ENCODE measurements at regions not wholly inside any gene's neighbourhood (a gene's known extent, or its start where the extent isn't known, plus 50 kb on each side); places are given as distances from the start of the nearest gene placed in this dataset.
"Not testable (repeated sequence)": the region's sequence is repeated elsewhere in the genome, so short reads cannot be mapped to it uniquely, and the experiment has no call there.

DNA sequence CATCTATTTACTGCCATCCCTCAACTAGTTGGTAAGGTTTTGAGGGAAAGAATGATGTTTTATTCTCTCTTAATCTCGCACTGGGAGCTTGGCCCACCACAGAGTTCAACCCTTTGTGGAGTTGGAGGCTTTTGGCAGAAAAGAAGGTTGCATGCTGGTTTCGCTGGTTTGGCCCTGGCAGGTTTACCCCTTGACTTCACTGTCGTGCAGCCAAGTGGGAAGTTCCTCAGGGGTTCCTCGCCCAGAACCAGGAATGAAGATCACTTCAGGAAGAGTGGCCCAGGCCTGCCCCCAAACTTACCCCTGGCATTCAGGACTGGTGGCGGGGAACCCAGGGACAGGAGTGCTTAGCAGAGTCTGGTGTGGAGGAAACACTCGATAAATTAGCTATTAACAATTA lies 103.1 kb upstream of the LYZL2 start:
- no peak for DNase-seq (ENCODE audit: low spot score)

DNA sequence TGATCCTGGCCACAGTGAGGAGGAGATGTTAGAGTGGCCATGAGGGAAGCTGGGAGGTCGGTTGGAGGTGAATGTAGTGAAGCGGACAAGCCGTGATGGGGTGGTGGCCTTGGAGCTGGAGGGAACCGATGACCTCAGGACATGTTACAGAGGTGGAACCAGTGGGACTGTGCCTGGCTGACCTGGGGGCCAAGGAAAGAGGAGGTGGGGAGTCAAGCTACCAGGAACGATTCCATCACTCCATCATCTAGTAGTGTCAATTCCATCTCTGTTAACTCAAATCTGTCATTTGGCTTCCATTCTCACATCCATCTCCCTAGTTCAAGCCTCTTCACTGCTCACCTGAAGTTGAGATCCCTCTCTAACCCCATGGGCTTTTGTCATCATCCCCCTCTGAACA lies 102.4 kb upstream of the LYZL2 start:
- no peak for DNase-seq (ENCODE audit: low spot score)

DNA sequence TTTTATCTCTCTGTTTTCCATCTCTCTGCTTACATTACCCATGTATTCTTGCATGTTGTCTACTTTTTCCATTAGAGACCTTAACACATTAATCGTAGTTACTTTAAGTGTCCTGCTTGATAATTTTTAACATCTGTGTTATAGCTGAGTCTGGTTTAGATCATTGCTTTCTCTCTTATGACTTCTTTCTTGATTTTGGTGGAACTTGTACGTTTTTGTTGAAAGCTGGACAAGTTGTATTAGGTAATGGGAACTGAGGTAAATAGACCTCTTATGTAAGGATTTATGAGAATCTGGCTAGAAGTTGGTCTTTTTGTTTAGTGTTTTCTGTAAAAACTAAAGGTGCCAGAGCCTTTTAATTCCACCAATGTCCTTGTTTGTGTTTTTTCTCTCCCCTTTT lies 100.8 kb upstream of the LYZL2 start:
- no peak for DNase-seq (ENCODE audit: low spot score)

GRCh38 chr10:30728766-30729165 lies 99.2 kb upstream of the LYZL2 start:
- DNase-seq (ENCODE audit: low spot score): no peak

DNA sequence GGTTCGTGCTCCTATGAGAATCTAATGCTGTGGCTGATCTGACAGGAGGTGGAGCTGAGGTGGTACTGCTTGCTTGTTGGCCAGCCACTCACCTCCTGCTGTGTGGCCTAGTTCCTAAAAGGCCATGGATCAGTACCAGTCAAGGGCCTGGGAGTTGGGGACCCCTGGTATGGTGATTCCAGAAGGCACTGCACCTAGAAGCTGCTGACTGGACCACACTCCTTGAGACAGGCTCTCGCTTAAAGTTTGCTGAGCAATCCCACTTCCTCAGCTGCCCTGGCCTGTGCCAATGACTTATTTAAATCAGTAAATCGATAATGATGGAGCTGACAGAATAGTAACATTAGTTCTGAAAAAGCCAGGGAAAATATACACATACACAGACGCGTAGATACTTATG lies 98.6 kb upstream of the LYZL2 start:
- DNase-seq (ENCODE audit: low spot score): no peak

GRCh38 chr10:30727524-30727923 lies 98.0 kb upstream of the LYZL2 start:
- DNase-seq (ENCODE audit: low spot score): no peak

GRCh38 chr10:30726783-30727414 lies 97.3 kb upstream of the LYZL2 start:
- peak; percentile 87 for DNase-seq (ENCODE audit: low spot score)

DNA sequence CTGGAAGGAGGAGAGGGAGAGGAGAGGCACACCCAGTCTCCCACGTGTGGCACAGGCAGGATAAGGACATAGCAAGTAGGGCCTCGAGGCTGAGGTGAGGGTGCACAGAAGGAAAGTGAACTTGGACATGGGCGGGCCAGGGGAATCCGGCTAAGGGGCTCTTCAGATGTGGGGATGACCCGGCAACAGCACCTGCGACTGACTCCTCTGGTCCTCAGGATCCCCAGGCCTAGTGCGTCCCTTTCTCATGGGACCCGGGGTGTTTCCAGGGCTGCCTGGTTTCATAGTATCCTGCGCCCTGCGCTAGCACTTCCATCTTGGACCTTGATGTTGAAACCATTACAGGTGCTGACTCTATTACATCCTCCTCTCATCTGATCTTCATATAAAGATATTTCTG lies 96.1 kb upstream of the LYZL2 start:
- no peak for DNase-seq (ENCODE audit: low spot score)

DNA sequence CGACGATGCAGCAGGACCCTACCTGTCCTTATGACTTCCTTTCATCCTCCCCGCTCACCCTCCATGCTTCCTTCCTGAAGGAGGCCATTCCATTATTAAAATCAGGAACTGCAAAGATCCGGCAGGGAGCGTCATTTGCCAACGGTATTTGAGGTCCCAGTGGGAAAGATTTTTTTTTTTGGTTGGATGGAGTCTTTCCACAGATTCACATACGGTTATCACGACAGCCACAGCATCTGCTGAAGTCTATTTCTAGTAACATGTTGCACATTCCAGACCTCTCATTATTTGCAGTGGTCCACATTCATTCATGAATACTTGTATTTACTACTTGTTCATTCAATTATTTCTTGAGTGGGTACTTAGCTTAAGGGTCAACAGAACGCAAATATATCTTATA lies 94.7 kb upstream of the LYZL2 start:
- no peak for DNase-seq (ENCODE audit: low spot score)

DNA sequence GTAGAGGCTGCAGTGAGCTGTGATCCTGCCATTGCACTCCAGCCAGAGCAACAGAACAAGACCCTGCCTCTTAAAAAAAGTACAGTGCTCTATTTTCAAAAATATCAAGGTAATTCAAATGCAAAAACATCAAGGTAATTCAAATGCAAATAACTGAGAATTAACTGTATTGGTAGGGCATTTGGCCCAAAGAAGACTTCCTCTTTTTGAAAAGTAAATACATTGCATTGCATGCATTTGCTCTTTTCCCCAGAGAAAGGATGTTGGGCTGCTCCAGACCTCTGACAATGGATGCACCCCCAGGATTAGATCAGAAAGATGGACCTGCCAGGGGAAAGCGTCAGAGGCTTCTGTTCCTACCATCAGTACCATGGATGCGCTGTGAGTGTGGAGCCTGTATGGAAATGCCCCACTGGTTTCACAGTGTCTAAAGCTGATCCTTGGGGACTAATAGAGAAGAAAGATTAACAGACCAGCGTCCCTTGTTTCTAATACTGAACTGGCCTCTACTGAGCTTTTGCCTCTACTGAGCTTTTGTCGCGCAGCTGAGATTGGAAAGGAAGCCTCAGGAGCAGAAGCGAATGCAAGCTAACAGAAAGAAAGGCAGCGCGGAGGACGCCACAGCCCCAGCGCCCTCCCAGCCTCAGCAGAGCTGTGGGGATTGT lies 93.5 kb upstream of the LYZL2 start:
- no peak for DNase-seq (ENCODE audit: low spot score)

DNA sequence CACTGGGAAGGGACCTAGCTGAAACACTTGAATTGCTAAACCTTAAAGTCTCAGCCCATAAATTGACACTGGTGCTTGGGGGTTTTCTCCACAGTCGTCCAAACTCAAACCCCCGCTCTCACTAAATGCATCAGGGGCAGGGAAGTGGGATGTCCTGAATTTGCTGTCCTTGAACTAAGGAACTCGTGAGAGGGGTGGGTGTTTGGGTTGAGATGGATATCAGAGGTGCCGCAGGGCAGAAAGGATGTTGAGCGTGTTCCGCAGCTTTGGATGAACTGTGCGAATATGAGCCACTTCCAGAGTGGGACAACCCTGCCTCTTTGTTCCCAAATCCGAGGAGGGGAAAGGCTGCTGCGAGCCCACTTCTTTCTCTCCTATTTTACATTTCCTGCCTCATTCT lies 90.3 kb upstream of the LYZL2 start:
- no peak for DNase-seq (ENCODE audit: low spot score)

GRCh38 chr10:30709700-30710358 lies 80.3 kb upstream of the LYZL2 start:
- no peak for DNase-seq (ENCODE audit: low spot score)

GRCh38 chr10:30709229-30709628 lies 79.7 kb upstream of the LYZL2 start:
- no peak for DNase-seq (ENCODE audit: low spot score)

DNA sequence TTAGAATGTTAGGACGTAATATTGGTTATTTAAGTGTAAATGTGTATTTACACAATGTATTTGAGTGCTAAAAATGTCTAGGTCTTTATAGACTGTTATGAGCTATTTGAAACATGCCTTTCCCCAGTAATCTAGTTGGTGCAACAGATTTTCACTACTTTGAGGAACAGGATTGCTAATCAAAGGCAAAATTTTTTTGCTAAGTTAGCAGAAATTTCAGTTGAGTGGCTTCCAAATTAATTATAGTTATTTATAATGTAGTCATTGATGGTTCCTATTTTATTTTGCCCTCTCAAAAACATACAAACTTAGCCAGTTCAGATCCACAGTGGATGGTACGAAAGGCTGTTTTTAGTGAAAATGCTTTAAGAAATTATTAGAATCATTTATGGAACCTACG lies 78.7 kb upstream of the LYZL2 start:
- no peak for DNase-seq (ENCODE audit: low spot score)

DNA sequence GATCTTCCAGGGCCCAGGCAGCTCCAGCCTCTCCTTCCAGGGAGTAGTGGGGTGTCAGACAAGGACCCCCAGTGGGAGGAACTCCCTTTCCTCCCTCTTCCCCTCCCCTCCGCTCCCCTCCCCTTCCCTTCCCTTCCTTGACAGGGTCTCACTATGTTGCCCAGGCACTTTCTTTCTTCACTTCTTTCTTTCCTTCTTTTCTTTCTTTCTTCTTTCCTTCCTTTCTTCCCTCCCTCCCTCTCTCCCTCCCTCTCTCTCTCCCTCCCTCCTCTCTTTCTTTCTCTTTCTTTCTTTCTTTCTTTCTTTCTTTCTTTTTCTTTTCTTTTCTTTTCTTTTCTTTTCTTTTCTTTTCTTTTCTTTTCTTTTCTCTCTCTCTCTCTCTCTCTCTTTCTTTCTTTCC lies 76.6 kb upstream of the LYZL2 start:
- DNase-seq (ENCODE audit: low spot score): not testable (repeated sequence)

DNA sequence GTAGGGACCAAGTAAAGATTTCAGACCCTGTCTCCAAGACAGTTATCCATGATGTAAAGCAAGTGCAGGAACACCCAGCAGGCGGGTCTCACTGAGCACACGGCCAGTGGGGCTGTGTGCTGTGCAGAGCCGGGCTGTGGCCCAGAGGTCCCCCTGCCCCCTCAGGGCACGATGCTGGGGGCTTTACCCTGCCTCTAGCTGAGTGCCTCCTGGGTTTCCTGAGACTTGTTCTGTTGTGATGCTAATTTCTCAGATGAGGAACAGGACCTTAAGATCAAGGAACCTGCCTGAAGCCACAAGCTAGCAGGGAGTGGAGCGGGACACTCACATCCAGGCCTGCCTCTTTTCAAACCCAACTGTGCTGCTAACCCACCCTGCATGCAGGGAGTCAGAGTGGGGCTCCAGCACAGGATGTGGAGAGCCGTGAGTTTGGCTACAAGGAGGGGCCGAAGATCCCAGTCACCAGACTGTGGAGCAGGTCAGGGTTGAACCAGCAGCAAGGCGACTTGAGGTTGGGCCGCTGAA lies 76.1 kb upstream of the LYZL2 start:
- no peak for DNase-seq (ENCODE audit: low spot score)

GRCh38 chr10:30705101-30705624 lies 75.6 kb upstream of the LYZL2 start:
- DNase-seq (ENCODE audit: low spot score): peak; percentile 68

DNA sequence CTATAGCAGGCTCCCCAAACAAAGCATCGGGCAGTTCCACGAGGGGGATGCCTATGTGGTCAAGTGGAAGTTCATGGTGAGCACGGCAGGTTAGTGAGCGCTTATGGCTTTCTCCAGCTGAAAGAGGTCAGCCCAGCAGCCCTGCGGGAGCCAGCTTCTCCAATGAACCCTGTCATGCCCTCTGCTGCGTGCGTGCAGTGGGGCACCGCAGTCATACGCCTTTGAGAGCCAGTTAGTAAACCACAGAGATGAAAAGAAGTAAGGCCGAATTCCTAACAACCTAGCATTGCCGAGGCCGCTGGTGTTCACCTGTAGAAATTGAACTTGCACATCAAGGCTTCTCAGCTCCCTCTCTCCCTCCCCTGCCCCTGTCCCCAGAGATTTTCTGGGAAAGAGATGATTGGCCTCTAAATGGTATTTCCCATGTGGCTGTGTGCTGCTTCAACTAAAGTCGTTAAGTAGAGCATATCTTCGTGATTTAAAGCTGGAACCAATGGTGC lies 75.1 kb upstream of the LYZL2 start:
- not testable (repeated sequence) for DNase-seq (ENCODE audit: low spot score)

GRCh38 chr10:30704026-30704600 lies 74.6 kb upstream of the LYZL2 start:
- no peak for DNase-seq (ENCODE audit: low spot score)

- DNase-seq (ENCODE audit: low spot score): not testable (repeated sequence)
Measured at GRCh38 chr10:30703446-30703845, 73.9 kb upstream of the LYZL2 start.

GRCh38 chr10:30702860-30703259 lies 73.3 kb upstream of the LYZL2 start:
- DNase-seq (ENCODE audit: low spot score): no peak

DNA sequence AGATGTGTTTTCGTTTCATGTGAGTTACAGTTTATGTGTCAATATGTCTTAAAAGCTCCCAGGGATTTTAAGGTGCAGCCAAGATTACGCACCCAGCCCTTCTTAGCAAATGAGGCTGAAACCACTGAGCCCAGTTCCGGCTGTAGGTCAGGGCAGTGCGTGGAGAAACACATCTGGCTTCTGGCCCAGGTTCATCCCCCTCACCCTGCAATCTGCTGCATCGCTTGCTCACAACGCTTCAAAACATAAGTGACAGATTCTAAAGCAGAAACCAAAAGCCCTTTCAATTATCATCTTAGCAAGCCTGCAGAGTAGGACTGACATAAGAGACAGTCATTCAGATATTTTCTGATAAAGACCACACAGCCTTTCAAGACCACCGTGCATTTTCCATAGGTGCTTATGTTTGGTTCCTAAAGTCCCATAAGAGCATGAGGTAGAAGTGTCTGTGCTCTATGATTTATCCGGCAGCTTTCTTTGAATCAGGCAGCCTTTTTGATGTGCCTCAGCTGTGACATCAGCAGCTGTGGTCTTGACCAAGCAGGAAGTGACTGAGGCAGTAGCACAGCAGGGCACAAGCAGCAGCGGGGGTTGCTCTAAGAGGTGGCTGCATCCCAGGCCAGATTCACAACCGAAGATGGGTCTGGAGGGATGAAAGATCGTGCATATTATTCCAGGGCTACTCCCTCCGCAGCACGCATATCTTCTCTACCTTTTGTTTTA lies 72.1 kb upstream of the LYZL2 start:
- DNase-seq (ENCODE audit: low spot score): peak; percentile 94

Measured in activated CD4-positive, alpha-beta T cell treated with anti-CD3 and anti-CD28 coated beads, Interleukin-2, Interleukin-4, amounts not matched to agents 100 ng/mL and 50 ng/mL, durations not matched to agents 16 hours and 8 hours (primary cell).